Stomach (tissue), 8 donors: ENCODE measurements at regions not wholly inside any gene's neighbourhood (a gene's known extent, or its start where the extent isn't known, plus 50 kb on each side); places are given as distances from the start of the nearest gene placed in this dataset.

ENCODE experiments used
- DNase-seq, 2 donors: peaks; one replicate each; pipeline versions ENCODE4 v3.0.0 to v3.0.0-alpha.2; 2013 to 2019
- H3K27ac ChIP-seq, 5 donors: fragments of 200-600 bp in 4 of 5; sonication (generic) in 4 of 5; one replicate each; pipeline ENCODE4 v1.5.1; 2013 to 2019; ENCODE audit warnings: mild to moderate bottlenecking in 1 of 5, moderate library complexity in 1 of 5
- H3K27me3 ChIP-seq, 3 donors: fragments of 200-600 bp; sonication (generic); one replicate each; pipeline ENCODE4 v1.5.1; 2017 to 2019; ENCODE audit warnings: mixed run types in 1 of 3
- H3K36me3 ChIP-seq, 4 donors: fragments of 200-600 bp; sonication (generic); 1 replicate in 3 of 4; 2 replicates in 1 of 4; pipeline ENCODE4 v1.5.1; 2016 to 2019
- H3K4me1 ChIP-seq, 4 donors: fragments of 200-600 bp; sonication (generic); one replicate each; pipeline ENCODE4 v1.5.1; 2016 to 2019
- H3K4me3 ChIP-seq, 4 donors: fragments of 200-600 bp; sonication (generic) in 3 of 4; one replicate each; pipeline ENCODE4 v1.5.1; 2016 to 2019; ENCODE audit warnings: mild to moderate bottlenecking in 1 of 4
- H3K9me3 ChIP-seq, 4 donors: fragments of 200-600 bp; sonication (generic); one replicate each; pipeline ENCODE4 v1.5.1; 2016 to 2019
- EP300 ChIP-seq: sonication (generic); formaldehyde crosslinking; IDR thresholded peaks from one replicate; pipeline ENCODE4 v1.6.1; 2017; ENCODE audit warnings: antibody characterized with exemption
- POLR2A ChIP-seq, 4 donors: fragments of 450-650 bp; IDR thresholded peaks; one replicate each; pipeline ENCODE4 v1.6.1; 2016; ENCODE audit warnings: antibody characterized with exemption in 4 of 4, control low read depth in 2 of 4, mild to moderate bottlenecking in 1 of 4, moderate library complexity in 1 of 4
- POLR2AphosphoS5 ChIP-seq, 3 donors: sonication (generic); formaldehyde crosslinking; IDR thresholded peaks; one replicate each; pipeline ENCODE4 v1.6.1; 2016; ENCODE audit warnings: antibody characterized with exemption in 3 of 3
- WGBS, 5 donors: extraction: QIAGEN DNeasy Blood & Tissue Kit in 3 of 5; methylation state at CpG; one replicate each; pipeline versions ENCODE4 v1.1.5 to v1.1.7; 2013 to 2018; 5-methylcytosine and 5-hydroxymethylcytosine counted together
- intact Hi-C: fragments of 100-400 bp; cut with DNase I; formaldehyde crosslinking; loops from one replicate; pipeline ENCODE4 v1.15.1; 2023; ENCODE audit warnings: low total_unique reads
- TF ChIP-seq, protein P1 (sequence below), 7 experiments: fragments of 450-650 bp in 4 of 7; fragments of 200-600 bp in 3 of 7; sonication (generic) in 3 of 7; IDR thresholded peaks; one replicate each; pipeline ENCODE4 v1.5.1; 2016 to 2019; ENCODE audit warnings: antibody characterized with exemption in 7 of 7, control low read depth in 2 of 7, mild to moderate bottlenecking in 1 of 7
- donor health status: healthy with polysubstance abuse.
- donor health status: Bipolar disorder and iron deficiency.
- donor health status: healthy.

DNA sequence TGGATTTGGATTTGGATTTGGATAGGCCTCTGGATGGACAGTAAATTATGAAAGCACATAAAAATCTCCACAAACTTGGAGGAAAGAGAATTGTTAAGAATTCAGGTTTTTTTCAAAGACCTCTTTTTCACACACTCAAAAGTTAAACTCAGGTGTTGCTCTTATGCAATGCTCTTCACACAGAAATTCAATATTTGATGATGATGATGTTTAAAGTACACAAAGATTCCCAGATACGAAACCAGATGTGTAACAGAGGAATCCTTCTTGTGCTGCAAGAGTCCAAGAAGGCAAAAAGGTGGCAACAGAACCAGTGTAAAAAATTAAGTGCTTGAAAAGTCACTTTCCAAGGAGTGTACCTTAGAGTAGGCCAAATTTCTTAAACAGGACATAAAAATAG, 75.8 kb upstream of the SPATS2L start:
- intact Hi-C loops, result no loop called here
- Histone ChIP-seq H3K4me1 (no peaks in the 10 kb centered on the region), H3K9me3 (no peaks in the 10 kb centered on the region), H3K4me3 (no peak overlapping the region), H3K27me3 (no peaks in the 10 kb centered on the region), H3K36me3 (no peaks in the 10 kb centered on the region), H3K27ac (no peak overlapping the region)
- TF ChIP-seq POLR2A (IDR thresholded peaks at IDR 0.05), result no peak
- TF ChIP-seq, protein P1, sequence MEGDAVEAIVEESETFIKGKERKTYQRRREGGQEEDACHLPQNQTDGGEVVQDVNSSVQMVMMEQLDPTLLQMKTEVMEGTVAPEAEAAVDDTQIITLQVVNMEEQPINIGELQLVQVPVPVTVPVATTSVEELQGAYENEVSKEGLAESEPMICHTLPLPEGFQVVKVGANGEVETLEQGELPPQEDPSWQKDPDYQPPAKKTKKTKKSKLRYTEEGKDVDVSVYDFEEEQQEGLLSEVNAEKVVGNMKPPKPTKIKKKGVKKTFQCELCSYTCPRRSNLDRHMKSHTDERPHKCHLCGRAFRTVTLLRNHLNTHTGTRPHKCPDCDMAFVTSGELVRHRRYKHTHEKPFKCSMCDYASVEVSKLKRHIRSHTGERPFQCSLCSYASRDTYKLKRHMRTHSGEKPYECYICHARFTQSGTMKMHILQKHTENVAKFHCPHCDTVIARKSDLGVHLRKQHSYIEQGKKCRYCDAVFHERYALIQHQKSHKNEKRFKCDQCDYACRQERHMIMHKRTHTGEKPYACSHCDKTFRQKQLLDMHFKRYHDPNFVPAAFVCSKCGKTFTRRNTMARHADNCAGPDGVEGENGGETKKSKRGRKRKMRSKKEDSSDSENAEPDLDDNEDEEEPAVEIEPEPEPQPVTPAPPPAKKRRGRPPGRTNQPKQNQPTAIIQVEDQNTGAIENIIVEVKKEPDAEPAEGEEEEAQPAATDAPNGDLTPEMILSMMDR (IDR thresholded peaks at IDR 0.05), result no peak
- no peak for TF ChIP-seq EP300
- TF ChIP-seq POLR2AphosphoS5 (IDR thresholded peaks at IDR 0.05), result no peak
- WGBS, 5 donors, result 45 to 62% (median 55%) methylated on average over 1 of the region's 1 CpG
- no peak for DNase-seq

DNA sequence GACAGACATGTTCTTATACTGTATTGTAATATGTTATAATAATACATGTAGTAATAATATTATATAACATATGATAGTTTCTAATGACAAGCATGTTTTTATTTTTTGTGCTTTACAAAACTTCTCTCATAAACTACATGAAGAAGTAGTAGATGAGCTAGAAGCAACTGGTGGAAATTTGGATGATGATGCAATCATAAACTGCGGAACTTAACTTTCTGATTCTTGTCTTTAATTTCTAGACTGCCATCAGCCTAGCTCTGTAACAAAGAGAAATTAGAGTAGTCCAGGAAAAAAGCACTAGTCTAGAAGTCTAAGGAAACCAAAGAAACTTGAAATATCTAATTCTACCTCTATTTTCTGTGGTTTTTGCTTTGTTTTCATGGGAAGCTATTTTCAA, 71.0 kb upstream of the SPATS2L start:
- 96 to 98% (median 97%) methylated on average over 1 of the region's 1 CpG for WGBS, 5 donors
- no peak for DNase-seq

DNA sequence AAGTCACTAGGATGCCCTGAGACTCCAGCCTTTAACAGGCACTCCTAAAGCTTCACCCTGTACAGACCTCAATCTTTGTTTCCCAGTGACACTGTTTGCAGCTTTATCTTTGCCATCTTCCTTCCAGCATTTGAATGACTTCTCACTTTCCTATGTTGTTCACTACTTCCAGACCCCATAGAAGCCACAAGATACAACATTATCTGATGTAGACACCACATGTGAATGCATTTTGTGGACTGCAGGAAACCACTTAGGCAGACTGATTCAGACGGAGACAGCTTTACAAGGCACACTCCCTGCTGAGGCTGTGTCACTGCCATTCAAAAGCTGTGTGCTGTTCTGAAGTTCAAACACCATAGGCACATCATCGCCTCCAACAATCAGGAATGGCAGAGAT, 67.3 kb upstream of the SPATS2L start:
- Histone ChIP-seq H3K4me3 (no peak overlapping the region), H3K27ac (no peak overlapping the region), H3K27me3 (no peaks in the 10 kb centered on the region), H3K9me3 (no peaks in the 10 kb centered on the region), H3K4me1 (no peaks in the 10 kb centered on the region), H3K36me3 (no peaks in the 10 kb centered on the region)
- no peak for DNase-seq
- intact Hi-C loops, result no loop called here
- 57 to 68% (median 64%) methylated on average over 2 of the region's 2 CpGs for WGBS, 5 donors
- no peak for TF ChIP-seq EP300
- TF ChIP-seq POLR2AphosphoS5 (IDR thresholded peaks at IDR 0.05), result no peak

More for the DNA sequence above, 71.0 kb upstream of the SPATS2L start:
- intact Hi-C loops, result no loop called here
- Histone ChIP-seq H3K4me1 (no peaks in the 10 kb centered on the region), H3K27ac (no peak overlapping the region), H3K36me3 (no peaks in the 10 kb centered on the region), H3K9me3 (no peaks in the 10 kb centered on the region), H3K4me3 (no peak overlapping the region), H3K27me3 (no peaks in the 10 kb centered on the region)
- TF ChIP-seq, protein P1 (IDR thresholded peaks at IDR 0.05), result no peak
- TF ChIP-seq POLR2AphosphoS5 (IDR thresholded peaks at IDR 0.05) (no peak), EP300 (no peak), POLR2A (IDR thresholded peaks at IDR 0.05) (no peak)

DNA sequence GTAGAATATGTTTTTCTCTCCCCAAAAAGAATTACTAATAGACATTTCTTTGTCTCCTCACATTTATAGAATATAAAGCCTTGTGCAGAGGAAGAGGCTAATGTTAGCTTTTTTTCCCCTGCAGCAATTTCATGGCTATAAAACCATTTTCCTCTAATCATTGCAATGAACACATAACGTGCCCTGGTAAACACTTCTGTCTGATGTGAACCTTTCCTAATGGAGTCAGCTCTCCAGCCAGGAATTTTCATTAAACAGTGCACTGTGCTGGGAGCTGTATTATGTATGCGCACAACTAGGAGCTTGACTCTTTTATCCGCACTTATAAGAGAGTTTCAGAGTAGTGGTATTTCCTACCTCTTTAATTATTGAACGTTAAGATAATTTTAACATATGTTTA, 63.9 kb upstream of the SPATS2L start:
- Histone ChIP-seq H3K9me3 (no peaks in the 10 kb centered on the region), H3K4me1 (no peaks in the 10 kb centered on the region), H3K4me3 (no peak overlapping the region), H3K27me3 (no peaks in the 10 kb centered on the region), H3K27ac (no peak overlapping the region), H3K36me3 (no peaks in the 10 kb centered on the region)
- intact Hi-C loops, result no loop called here
- DNase-seq, result no peak
- TF ChIP-seq POLR2AphosphoS5 (IDR thresholded peaks at IDR 0.05), result no peak
- TF ChIP-seq EP300, result no peak
- TF ChIP-seq, protein P1 (IDR thresholded peaks at IDR 0.05), result no peak
- no peak for TF ChIP-seq POLR2A (IDR thresholded peaks at IDR 0.05)
- WGBS, 5 donors, result 71 to 78% (median 73%) methylated on average over 4 of the region's 4 CpGs

DNA sequence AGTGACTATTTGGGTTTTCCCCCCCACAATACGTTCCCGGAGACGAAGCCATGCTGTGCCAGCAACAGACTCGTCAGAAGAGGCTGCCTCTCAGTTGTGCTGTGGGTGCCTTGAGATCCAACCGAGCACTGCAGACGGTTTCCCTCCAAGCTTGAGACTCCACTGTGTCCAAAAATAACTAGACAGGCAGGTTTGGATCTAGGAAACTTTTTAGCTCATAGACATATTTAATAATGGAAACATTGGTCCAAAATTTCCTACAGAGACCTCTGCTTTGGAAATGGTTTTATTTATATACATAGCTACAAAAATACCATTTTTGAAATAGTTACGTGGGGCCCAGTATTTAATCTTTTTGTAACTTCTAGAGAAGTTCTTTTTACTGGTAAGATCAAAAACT, 63.1 kb upstream of the SPATS2L start:
- Histone ChIP-seq H3K4me3 (no peak overlapping the region), H3K4me1 (no peaks in the 10 kb centered on the region), H3K27ac (no peak overlapping the region), H3K9me3 (no peaks in the 10 kb centered on the region), H3K27me3 (no peaks in the 10 kb centered on the region), H3K36me3 (no peaks in the 10 kb centered on the region)
- intact Hi-C loops, result no loop called here
- DNase-seq, result no peak
- TF ChIP-seq POLR2A (IDR thresholded peaks at IDR 0.05) (no peak), POLR2AphosphoS5 (IDR thresholded peaks at IDR 0.05) (no peak), EP300 (no peak)
- TF ChIP-seq, protein P1 (IDR thresholded peaks at IDR 0.05), result no peak
- 80 to 89% (median 86%) methylated on average over 7 of the region's 7 CpGs for WGBS, 5 donors
